ENCODE measurements at regions not wholly inside any gene's neighbourhood (a gene's known extent, or its start where the extent isn't known, plus 50 kb on each side); places are given as distances from the start of the nearest gene placed in this dataset.
A peak's percentile ranks its signal among the peaks of the same experiment; 100 is the strongest.
"Not testable (repeated sequence)": the region's sequence is repeated elsewhere in the genome, so short reads cannot be mapped to it uniquely, and the experiment has no call there.

- peaks cover 0 to 5% (median 3%) of the 10 kb centered on the region in 3 donors for H3K9me3 Mint-ChIP-seq
- H3K27ac Mint-ChIP-seq: no peak overlapping the region
- no peak overlapping the region for H3K4me3 Mint-ChIP-seq
- no peaks in the 10 kb centered on the region for H3K27me3 Mint-ChIP-seq
- no peaks in the 10 kb centered on the region for H3K36me3 Mint-ChIP-seq
- no peaks in the 10 kb centered on the region for H3K4me1 Mint-ChIP-seq
These were observed 224.8 kb upstream of the EDA2R start for GRCh38 chrX:66863721-66864120.

- Mint-ChIP-seq H3K4me1 (no peaks in the 10 kb centered on the region), H3K4me3 (no peak overlapping the region), H3K9me3 (peaks cover 0 to 4% (median 3%) of the 10 kb centered on the region in 3 donors), H3K27me3 (no peaks in the 10 kb centered on the region), H3K27ac (no peak overlapping the region), H3K36me3 (no peaks in the 10 kb centered on the region)
These were observed 194.5 kb upstream of the EDA2R start for GRCh38 chrX:66833426-66833825.

DNA sequence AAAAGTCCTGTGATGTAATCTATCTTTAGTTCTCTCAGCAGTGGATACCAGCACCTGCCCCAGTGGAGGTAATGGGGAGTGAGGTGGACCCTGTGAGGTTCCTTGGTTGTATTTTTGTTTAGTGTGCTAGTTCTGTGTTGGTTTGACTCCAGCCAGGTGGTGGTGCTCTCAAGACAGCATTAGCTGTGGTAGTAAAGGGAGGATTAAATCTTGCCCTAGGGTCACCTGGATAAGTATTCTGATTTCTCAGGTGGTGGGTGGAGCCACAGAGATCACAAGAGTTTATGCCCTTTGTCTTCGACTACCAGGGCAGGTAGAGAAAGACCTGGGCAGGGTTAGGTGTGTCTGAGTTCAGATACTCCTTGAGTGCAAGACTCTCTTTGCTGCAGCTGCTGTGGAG lies 176.3 kb upstream of the EDA2R start:
- Mint-ChIP-seq H3K9me3 (peaks cover 0 to 12% (median 2%) of the 10 kb centered on the region in 3 donors), H3K4me1 (no peaks in the 10 kb centered on the region), H3K27ac (no peak overlapping the region), H3K4me3 (no peak overlapping the region), H3K36me3 (peaks cover 3% of the 10 kb centered on the region), H3K27me3 (no peaks in the 10 kb centered on the region)

DNA sequence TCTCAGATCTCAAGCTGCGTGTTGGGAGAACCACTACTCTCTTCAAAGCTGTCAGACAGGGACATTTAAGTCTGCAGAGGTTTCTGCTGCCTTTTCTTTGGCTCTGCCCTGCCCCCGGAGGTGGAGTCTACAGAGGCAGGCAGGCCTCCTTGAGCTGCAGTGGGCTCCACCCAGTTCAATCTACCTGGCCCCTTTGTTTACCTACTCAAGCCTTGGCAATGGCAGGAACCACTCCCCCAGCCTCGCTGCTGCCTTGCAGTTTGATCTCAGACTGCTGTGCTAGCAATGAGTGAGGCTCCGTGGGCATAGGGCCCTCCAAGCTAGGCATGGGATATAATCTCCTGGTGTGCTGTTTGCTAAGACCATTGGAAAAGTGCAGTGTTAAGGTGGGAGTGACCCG lies 155.6 kb upstream of the EDA2R start:
- H3K4me1 Mint-ChIP-seq, H3K4me3 Mint-ChIP-seq, H3K27me3 Mint-ChIP-seq, H3K36me3 Mint-ChIP-seq, H3K9me3 Mint-ChIP-seq, H3K27ac Mint-ChIP-seq: not testable (repeated sequence)

DNA sequence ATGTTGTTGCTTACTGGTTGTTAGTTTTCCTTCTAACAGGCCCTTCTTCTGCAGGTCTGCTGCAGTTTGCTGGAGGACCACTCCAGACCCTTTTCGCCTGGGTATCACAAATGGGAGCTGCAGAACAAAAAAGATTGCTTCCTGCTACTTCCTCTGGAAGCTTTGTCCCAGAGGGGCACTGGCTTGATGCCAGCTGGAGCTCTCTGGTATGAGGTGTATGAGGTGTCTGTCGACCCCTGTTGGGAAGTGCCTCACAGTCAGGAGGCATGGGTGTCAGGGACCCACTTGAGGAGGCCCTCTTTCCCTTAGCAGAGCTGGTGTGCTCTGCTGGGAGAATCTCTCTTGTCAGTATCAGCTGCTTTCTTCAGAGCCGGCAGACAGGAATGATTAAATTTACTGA lies 127.4 kb upstream of the EDA2R start:
- Mint-ChIP-seq H3K9me3 (peaks cover 0 to 4% (median 0%) of the 10 kb centered on the region in 3 donors), H3K4me1 (peaks cover 0 to 2% (median 0%) of the 10 kb centered on the region in 3 donors), H3K4me3 (no peak overlapping the region), H3K27ac (no peak overlapping the region), H3K27me3 (peaks cover 2% of the 10 kb centered on the region), H3K36me3 (no peaks in the 10 kb centered on the region)

GRCh38 chrX:66760651-66761050 lies 121.8 kb upstream of the EDA2R start:
- Mint-ChIP-seq H3K4me1 (peaks cover 0 to 2% (median 0%) of the 10 kb centered on the region in 3 donors), H3K4me3 (no peak overlapping the region)

DNA sequence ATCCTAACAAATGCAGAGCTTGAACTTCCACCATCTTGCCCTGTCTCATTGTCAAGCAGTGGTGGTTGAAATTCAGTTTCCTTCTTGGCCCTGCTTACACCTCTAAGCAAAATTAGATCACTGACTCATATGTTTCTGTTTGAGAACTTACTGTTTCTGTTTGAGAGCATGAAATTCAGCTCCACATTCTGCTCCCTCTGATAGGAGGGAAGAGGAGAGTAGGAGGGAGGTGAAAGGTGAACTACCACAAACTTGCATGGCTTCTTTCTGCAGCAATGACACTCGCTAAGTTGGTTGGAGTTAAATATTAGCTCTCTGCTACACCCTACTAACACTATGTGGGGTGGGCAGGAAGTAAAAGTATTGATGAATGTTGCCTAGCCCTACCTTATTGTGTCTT lies 117.8 kb upstream of the EDA2R start:
- Mint-ChIP-seq H3K4me1 (no peaks in the 10 kb centered on the region), H3K9me3 (no peaks in the 10 kb centered on the region), H3K4me3 (no peak overlapping the region), H3K36me3 (no peaks in the 10 kb centered on the region), H3K27ac (peak overlapping the region in 1 of 3 donors; percentile 9), H3K27me3 (no peaks in the 10 kb centered on the region)

More at GRCh38 chrX:66760651-66761050, 121.8 kb upstream of the EDA2R start:
- Mint-ChIP-seq H3K27me3 (no peaks in the 10 kb centered on the region), H3K27ac (no peak overlapping the region), H3K9me3 (peaks cover 0 to 4% (median 0%) of the 10 kb centered on the region in 3 donors), H3K36me3 (no peaks in the 10 kb centered on the region)

DNA sequence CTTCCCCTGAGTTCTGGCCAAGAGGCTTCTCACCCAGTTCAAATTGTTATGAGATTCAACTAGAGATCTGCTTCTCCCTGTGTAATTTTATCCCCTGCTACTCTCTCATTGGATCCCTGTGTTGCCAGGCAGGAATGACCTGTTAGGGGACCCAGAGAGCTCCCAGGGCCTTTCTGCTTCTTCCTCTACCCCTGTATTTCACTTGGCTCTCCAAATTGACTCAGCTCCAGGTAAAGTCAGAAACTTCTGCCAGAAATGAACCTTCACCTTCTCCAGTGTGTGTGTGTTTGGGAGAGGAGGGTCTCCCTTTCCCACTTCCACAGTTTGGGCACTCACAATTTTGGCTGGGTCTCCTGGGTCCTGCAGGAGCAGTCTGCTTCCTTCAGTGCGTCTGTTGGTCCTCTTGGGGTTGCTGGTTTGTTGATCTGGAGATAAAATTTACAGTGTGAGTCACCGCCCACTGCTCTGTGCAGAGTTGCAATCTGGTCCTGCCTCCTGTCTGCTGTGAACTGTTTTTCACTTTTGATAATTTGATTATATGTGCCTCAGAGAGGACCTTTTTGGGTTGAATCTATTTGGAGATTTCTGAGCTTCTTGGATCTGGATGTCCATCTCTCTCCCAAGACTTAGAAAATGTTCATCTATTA lies 112.4 kb upstream of the EDA2R start:
- H3K27ac Mint-ChIP-seq: no peak overlapping the region
- no peaks in the 10 kb centered on the region for H3K27me3 Mint-ChIP-seq
- H3K4me1 Mint-ChIP-seq: no peaks in the 10 kb centered on the region
- peaks cover 3 to 7% (median 4%) of the 10 kb centered on the region in 3 donors for H3K9me3 Mint-ChIP-seq
- H3K36me3 Mint-ChIP-seq: peaks cover 1% of the 10 kb centered on the region
- H3K4me3 Mint-ChIP-seq: no peak overlapping the region

GRCh38 chrX:66744519-66744918 lies 105.6 kb upstream of the EDA2R start:
- not testable (repeated sequence) for H3K36me3 Mint-ChIP-seq, H3K27ac Mint-ChIP-seq, H3K4me3 Mint-ChIP-seq, H3K4me1 Mint-ChIP-seq, H3K27me3 Mint-ChIP-seq
- H3K9me3 Mint-ChIP-seq: peaks cover 7 to 25% (median 14%) of the 10 kb centered on the region in 3 donors

DNA sequence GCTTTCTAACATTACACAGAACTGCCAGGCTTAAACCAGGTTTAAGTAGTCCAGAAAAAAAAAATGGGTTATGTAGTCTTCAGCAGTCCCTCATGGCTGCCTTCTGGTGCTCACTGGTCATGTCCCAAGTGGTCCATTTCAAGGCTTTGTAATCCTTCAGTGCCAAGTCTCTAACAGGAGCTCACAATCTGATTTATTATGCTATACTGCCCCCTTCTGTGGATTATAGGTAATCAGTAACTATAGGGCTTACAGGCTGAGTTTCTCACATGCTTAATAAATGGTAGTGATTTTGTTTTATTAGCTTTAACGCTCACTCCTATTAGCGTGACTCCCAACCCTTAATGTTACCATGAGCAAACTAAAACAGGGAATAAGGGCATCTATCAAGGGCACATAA lies 92.5 kb upstream of the EDA2R start:
- no peaks in the 10 kb centered on the region for H3K4me1 Mint-ChIP-seq

GRCh38 chrX:66728818-66729271 lies 90.0 kb upstream of the EDA2R start:
- Mint-ChIP-seq H3K36me3 (peaks cover 1% of the 10 kb centered on the region), H3K4me1 (no peaks in the 10 kb centered on the region), H3K4me3 (peak overlapping the region in 3 of 4 donors; percentile 49 to 84 (median 81)), H3K27ac (peak overlapping the region in 1 of 3 donors; percentile 54), H3K27me3 (peaks cover 5% of the 10 kb centered on the region), H3K9me3 (peaks cover 0 to under 1% (median 0%) of the 10 kb centered on the region in 3 donors)

More for the DNA sequence above, 92.5 kb upstream of the EDA2R start:
- Mint-ChIP-seq H3K36me3 (no peaks in the 10 kb centered on the region), H3K4me3 (no peak overlapping the region), H3K9me3 (no peaks in the 10 kb centered on the region), H3K27ac (no peak overlapping the region), H3K27me3 (peaks cover 5% of the 10 kb centered on the region)

- Mint-ChIP-seq H3K9me3 (peaks cover 0 to 6% (median 0%) of the 10 kb centered on the region in 3 donors), H3K27ac (peak overlapping the region in 1 of 3 donors; percentile 8), H3K36me3 (peaks cover 2% of the 10 kb centered on the region), H3K4me3 (no peak overlapping the region), H3K4me1 (no peaks in the 10 kb centered on the region), H3K27me3 (peaks cover 2% of the 10 kb centered on the region)
These were observed 79.0 kb upstream of the EDA2R start for GRCh38 chrX:66717926-66718325.

DNA sequence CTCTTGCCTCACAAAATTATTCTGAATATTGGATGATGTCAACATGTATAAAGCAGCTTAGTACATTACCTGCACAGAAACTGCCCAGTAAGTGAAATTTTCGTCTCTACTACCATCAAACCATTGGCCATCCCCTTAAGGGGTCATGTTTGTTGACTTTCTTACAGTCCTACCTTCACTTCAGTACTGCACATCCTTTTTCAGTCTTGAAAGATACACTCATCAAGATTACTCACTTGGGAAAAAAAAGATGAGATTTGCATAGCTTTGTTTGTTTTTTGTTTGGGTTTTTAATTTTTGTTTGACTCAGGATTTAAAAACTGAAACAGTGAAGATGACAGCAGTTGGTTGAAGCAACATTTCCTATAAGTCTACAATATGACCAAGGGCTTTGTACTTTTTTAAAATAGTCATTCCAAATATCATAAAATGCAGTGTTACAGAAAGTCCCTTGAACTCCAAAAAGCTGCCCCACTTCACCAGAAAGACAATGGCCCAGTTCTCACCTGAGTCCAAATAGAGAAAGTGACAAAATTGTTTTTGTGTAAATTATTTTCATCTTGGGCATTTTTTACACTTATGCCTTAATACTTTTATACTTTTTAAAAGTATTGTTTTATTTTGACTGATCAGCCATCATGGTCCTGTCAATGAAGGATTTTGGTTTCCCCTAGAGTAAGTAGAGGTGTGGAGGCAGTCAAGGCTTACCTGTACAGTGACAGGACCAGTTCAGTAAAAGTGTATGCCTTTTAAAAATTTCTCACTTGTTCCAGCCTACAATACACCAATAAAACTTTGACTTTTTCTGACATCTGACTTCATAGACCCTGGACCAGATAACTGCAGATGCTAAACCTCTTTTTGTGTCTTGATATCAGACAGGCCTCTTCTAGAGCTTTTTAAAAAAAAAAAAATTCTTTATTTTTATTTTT lies 59.7 kb upstream of the EDA2R start:
- Mint-ChIP-seq H3K36me3 (no peaks in the 10 kb centered on the region), H3K27me3 (peaks cover 4% of the 10 kb centered on the region), H3K4me1 (no peaks in the 10 kb centered on the region), H3K4me3 (no peak overlapping the region), H3K27ac (no peak overlapping the region), H3K9me3 (peaks cover 0 to 2% (median under 1%) of the 10 kb centered on the region in 3 donors)

DNA sequence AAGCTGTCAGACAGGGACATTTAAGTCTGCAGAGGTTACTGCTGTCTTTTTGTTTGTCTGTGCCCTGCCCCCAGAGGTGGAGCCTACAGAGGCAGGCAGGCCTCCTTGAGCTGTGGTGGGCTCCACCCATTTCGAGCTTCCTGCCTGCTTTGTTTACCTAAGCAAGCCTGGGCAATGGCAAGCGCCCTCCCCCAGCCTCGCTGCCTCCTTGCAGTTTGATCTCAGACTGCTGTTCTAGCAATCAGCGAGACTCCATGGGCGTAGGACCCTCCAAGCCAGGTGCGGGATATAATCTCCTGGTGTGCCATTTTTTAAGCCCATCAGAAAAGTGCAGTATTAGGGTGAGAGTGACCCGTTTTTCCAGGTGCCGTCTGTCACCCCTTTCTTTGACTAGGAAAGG lies 53.6 kb upstream of the EDA2R start:
- H3K4me3 Mint-ChIP-seq, H3K9me3 Mint-ChIP-seq, H3K4me1 Mint-ChIP-seq, H3K27ac Mint-ChIP-seq, H3K36me3 Mint-ChIP-seq, H3K27me3 Mint-ChIP-seq: not testable (repeated sequence)

Data from IgD-negative memory B cell (primary cell).